ENCODE measurements at regions not wholly inside any gene's neighbourhood (a gene's known extent, or its start where the extent isn't known, plus 50 kb on each side); places are given as distances from the start of the nearest gene placed in this dataset.

DNA sequence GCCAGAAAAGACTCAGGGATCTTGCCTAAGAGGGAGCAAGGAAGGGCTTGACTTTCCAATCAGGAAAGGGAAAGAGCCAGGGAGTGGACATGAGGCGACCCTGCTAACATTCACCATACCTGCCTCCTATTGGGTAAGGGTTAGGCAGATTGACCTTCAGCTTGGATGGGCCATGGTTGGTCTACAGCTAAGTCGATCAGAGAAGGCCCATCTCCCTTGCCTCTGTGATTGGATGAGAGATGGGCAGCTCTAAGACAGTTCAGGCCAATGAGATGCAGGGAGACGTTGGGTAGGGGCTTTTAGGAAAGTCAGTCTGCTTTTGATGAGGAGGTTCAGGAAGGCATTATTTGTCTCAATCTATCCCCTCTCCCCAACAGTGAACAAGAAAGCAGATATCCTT, 135.0 kb upstream of the STC2 start:
- TF ChIP-seq, protein P1, sequence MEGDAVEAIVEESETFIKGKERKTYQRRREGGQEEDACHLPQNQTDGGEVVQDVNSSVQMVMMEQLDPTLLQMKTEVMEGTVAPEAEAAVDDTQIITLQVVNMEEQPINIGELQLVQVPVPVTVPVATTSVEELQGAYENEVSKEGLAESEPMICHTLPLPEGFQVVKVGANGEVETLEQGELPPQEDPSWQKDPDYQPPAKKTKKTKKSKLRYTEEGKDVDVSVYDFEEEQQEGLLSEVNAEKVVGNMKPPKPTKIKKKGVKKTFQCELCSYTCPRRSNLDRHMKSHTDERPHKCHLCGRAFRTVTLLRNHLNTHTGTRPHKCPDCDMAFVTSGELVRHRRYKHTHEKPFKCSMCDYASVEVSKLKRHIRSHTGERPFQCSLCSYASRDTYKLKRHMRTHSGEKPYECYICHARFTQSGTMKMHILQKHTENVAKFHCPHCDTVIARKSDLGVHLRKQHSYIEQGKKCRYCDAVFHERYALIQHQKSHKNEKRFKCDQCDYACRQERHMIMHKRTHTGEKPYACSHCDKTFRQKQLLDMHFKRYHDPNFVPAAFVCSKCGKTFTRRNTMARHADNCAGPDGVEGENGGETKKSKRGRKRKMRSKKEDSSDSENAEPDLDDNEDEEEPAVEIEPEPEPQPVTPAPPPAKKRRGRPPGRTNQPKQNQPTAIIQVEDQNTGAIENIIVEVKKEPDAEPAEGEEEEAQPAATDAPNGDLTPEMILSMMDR (conservative IDR thresholded peaks at IDR 0.05; ENCODE audit: low read depth, low read length) = no peak
- TF ChIP-seq RAD21 (IDR thresholded peaks at IDR 0.05; ENCODE audit: low read length) (no peak), MAFK (IDR thresholded peaks at IDR 0.05; ENCODE audit: low read depth, low read length) (no peak), SMC3 (IDR thresholded peaks at IDR 0.05; ENCODE audit: low read depth, low read length) (no peak), RCOR1 (IDR thresholded peaks at IDR 0.05; ENCODE audit: insufficient replicate concordance, low read length) (no peak), MAZ (IDR thresholded peaks at IDR 0.05; ENCODE audit: borderline replicate concordance, low read depth, low read length) (no peak), POLR2A (IDR thresholded peaks at IDR 0.05; ENCODE audit: low read depth, low read length) (no peak), CHD1 (IDR thresholded peaks at IDR 0.05; ENCODE audit: low read depth, low read length) (no peak)
